K562 (cell line): ENCODE measurements at regions not wholly inside any gene's neighbourhood (a gene's known extent, or its start where the extent isn't known, plus 50 kb on each side); places are given as distances from the start of the nearest gene placed in this dataset.
A peak's percentile ranks its signal among the peaks of the same experiment; 100 is the strongest.
"Not testable (repeated sequence)": the region's sequence is repeated elsewhere in the genome, so short reads cannot be mapped to it uniquely, and the experiment has no call there.

Experiments
- ATAC-seq: fragments of 200-7000 bp; cut with Tn5 transposase; 3 replicates; pipeline ENCODE4 v1.9.1; 2020; ENCODE audit warnings: moderate library complexity
- BruUV-seq: library from RNA; stranded (reverse); fragments of 400-500 nt; replicated peaks from 2 replicates; lab custom pipeline; 2021; lab: Mats Ljungman, UMichigan
- CTCF ChIA-PET: fragments of 300-600 bp; formaldehyde crosslinking; extraction: SDS; loops from one replicate; lab custom pipeline; 2021; ENCODE audit warnings: low intra/inter-chr PET ratio; lab: Yijun Ruan, JAX
- POLR2A ChIA-PET: fragments of 300-600, 350-650 bp; sonication (Branson Sonifier 250); formaldehyde crosslinking; extraction: SDS; loops from one replicate; lab custom pipeline; 2021; ENCODE audit warnings: antibody characterized with exemption, inconsistent platforms; lab: Yijun Ruan, JAX
- DNase-seq, 4 experiments: peaks; one replicate each; pipeline versions ENCODE4 v3.0.0 to v3.0.0-alpha.2; 2011 to 2018; ENCODE audit warnings: low spot score in 3 of 4, mixed read lengths in 3 of 4; ENCODE audit errors: extremely low read depth in 1 of 4
- FAIRE-seq: peaks from 2 replicates; lab custom pipeline; 2011; peaks lifted over from hg19 to GRCh38; lab: Jason Lieb, UNC
- H2AFZ ChIP-seq: 2 replicates; pipeline ENCODE4 v1.6.0; 2011; ENCODE audit warnings: low read depth, low read length, control low read depth, inconsistent platforms
- H3K27ac ChIP-seq: fragments of 200-600 bp; 3 replicates; pipeline ENCODE4 v1.8.0; 2011; ENCODE audit warnings: low read depth, mild to moderate bottlenecking, control low read depth, inconsistent platforms, low read length, moderate library complexity, mixed read lengths; ENCODE audit errors: extremely low read depth
- H3K27me3 ChIP-seq, 2 experiments: fragments of 300-600 bp in 1 of 2; 2 replicates in 1 of 2; 3 replicates in 1 of 2; pipeline versions ENCODE4 v1.6.0 to v1.8.0; 2011; ENCODE audit warnings: inconsistent platforms in 2 of 2, low read length in 2 of 2, mild to moderate bottlenecking in 1 of 2, mixed read lengths in 1 of 2, moderate library complexity in 1 of 2; ENCODE audit not compliant: control insufficient read depth in 2 of 2, insufficient read depth in 2 of 2
- H3K36me3 ChIP-seq: fragments of 300-600 bp; 3 replicates; pipeline ENCODE4 v1.8.0; 2011; ENCODE audit warnings: mild to moderate bottlenecking, low read length, inconsistent platforms; ENCODE audit not compliant: control insufficient read depth, insufficient read depth
- H3K4me1 ChIP-seq, 2 experiments: fragments of 200-600 bp in 1 of 2; replicated peaks in 1 of 2; 2 replicates in 1 of 2; 3 replicates in 1 of 2; pipeline versions ENCODE4 v1.5.1 to v1.8.0; 2011; ENCODE audit warnings: inconsistent platforms in 2 of 2, low read length in 2 of 2, mild to moderate bottlenecking in 1 of 2, mixed read lengths in 1 of 2, moderate library complexity in 1 of 2; ENCODE audit not compliant: control insufficient read depth in 2 of 2, insufficient read depth in 2 of 2
- H3K4me2 ChIP-seq: 2 replicates; pipeline ENCODE4 v1.6.1; 2011; ENCODE audit warnings: low read length, control low read depth, inconsistent platforms, mixed read lengths; ENCODE audit not compliant: insufficient read depth
- H3K4me3 ChIP-seq: fragments of 200-600 bp; sonication (generic), shearing (Covaris generic); 2 replicates; pipeline ENCODE4 v1.5.1; 2016; ENCODE audit warnings: control low read depth, inconsistent platforms
- H3K79me2 ChIP-seq: fragments of 200-600 bp; 3 replicates; pipeline ENCODE4 v1.8.0; 2011; ENCODE audit warnings: low read length, inconsistent platforms; ENCODE audit not compliant: control insufficient read depth, insufficient read depth
- H3K9ac ChIP-seq, 2 experiments: 2 replicates each; pipeline versions ENCODE4 v1.6.0 to v1.6.1; 2011; ENCODE audit warnings: low read depth in 2 of 2, low read length in 2 of 2, control low read depth in 1 of 2, inconsistent platforms in 1 of 2, mild to moderate bottlenecking in 1 of 2, mixed read lengths in 1 of 2; ENCODE audit not compliant: insufficient read depth in 1 of 2
- H3K9me1 ChIP-seq: one replicate; pipeline ENCODE4 v1.6.0; 2011; ENCODE audit warnings: inconsistent platforms, mild to moderate bottlenecking, low read length, moderate library complexity; ENCODE audit not compliant: control insufficient read depth, insufficient read depth
- H3K9me3 ChIP-seq: replicated peaks from 2 replicates; pipeline ENCODE4 v1.5.1; 2011; ENCODE audit warnings: low read depth, low read length, inconsistent platforms; ENCODE audit not compliant: control insufficient read depth, insufficient read depth
- H4K20me1 ChIP-seq: replicated peaks from 2 replicates; pipeline ENCODE4 v1.6.1; 2011; ENCODE audit warnings: low read length, inconsistent platforms, mixed read lengths; ENCODE audit not compliant: control insufficient read depth, insufficient read depth
- CREB1 ChIP-seq, 2 experiments: sonication (generic) in 1 of 2; formaldehyde crosslinking in 1 of 2; IDR thresholded peaks; 2 replicates each; pipeline versions ENCODE4 v1.6.1 to v1.8.0; 2012 to 2022; ENCODE audit warnings: inconsistent platforms in 1 of 2, mild to moderate bottlenecking in 1 of 2, missing genetic modification reagents in 1 of 2, moderate library complexity in 1 of 2
- DEAF1 ChIP-seq: fragments of 450-650 bp; formaldehyde crosslinking; IDR thresholded peaks from 2 replicates; pipeline ENCODE4 v1.4.0; 2020; ENCODE audit warnings: mild to moderate bottlenecking, moderate library complexity
- ELF2 ChIP-seq: fragments of 250-450 bp; sonication (Bioruptor Pico); IDR thresholded peaks from 2 replicates; pipeline ENCODE4 v1.5.0; 2021; ENCODE audit warnings: mild to moderate bottlenecking
- ELF4 ChIP-seq: fragments of 450-650 bp; formaldehyde crosslinking; IDR thresholded peaks from 2 replicates; pipeline ENCODE4 v1.4.0; 2022; ENCODE audit warnings: missing genetic modification characterization
- HNRNPL ChIP-seq: fragments of 200-400 bp; formaldehyde crosslinking; IDR thresholded peaks from 2 replicates; pipeline ENCODE4 v1.6.1; 2017; ENCODE audit warnings: low read depth, mild to moderate bottlenecking, low read length
- MYNN ChIP-seq, 2 experiments: sonication (generic); formaldehyde crosslinking in 1 of 2; IDR thresholded peaks; 2 replicates each; pipeline versions ENCODE4 v1.5.0 to v1.6.1; 2016 to 2020; ENCODE audit warnings: antibody characterized with exemption in 1 of 2, missing genetic modification reagents in 1 of 2
- NFIC ChIP-seq: fragments of 450-650 bp; IDR thresholded peaks from 2 replicates; pipeline ENCODE4 v1.6.1; 2017; ENCODE audit warnings: mild to moderate bottlenecking, inconsistent platforms
- NFIX ChIP-seq: fragments of 250-450 bp; sonication (Bioruptor Pico); IDR thresholded peaks from 2 replicates; pipeline ENCODE4 v1.4.0; 2020; ENCODE audit warnings: low read depth, mild to moderate bottlenecking, moderate library complexity
- RBM14 ChIP-seq: fragments of 200-400 bp; formaldehyde crosslinking; IDR thresholded peaks from 2 replicates; pipeline ENCODE4 v1.6.1; 2018; ENCODE audit warnings: low read depth, mild to moderate bottlenecking, low read length, moderate library complexity, borderline replicate concordance; ENCODE audit not compliant: insufficient read depth
- SREBF1 ChIP-seq: fragments of 150-350 bp; IDR thresholded peaks from 2 replicates; pipeline ENCODE4 v1.6.1; 2014; ENCODE audit warnings: antibody characterized with exemption, low read depth, low read length, borderline replicate concordance
- ZBTB43 ChIP-seq: sonication (generic); formaldehyde crosslinking; IDR thresholded peaks from 2 replicates; pipeline ENCODE4 v1.8.0; 2023; ENCODE audit warnings: mild to moderate bottlenecking, missing genetic modification reagents
- ZNF121 ChIP-seq: sonication (generic); formaldehyde crosslinking; conservative IDR thresholded peaks from 2 replicates; pipeline ENCODE4 v1.8.0; 2022; ENCODE audit warnings: missing genetic modification reagents
- ZNF668 ChIP-seq: fragments of 250-450 bp; sonication (Bioruptor Pico); IDR thresholded peaks from 2 replicates; pipeline ENCODE4 v1.8.0; 2022; ENCODE audit warnings: mild to moderate bottlenecking, inconsistent platforms
- WGBS: fragments of 100-300 bp; shearing (Covaris generic); methylation state at CpG from one replicate; pipeline ENCODE4 v1.1.6; 2016; ENCODE audit warnings: low coverage, mixed read lengths; ENCODE audit not compliant: insufficient coverage; ENCODE audit errors: missing lambda C conversion rate; 5-methylcytosine and 5-hydroxymethylcytosine counted together
- in situ Hi-C: fragments of 300-500 bp; cut with MboI; formaldehyde crosslinking; loops from 4 replicates; pipeline ENCODE4 v1.15.0; 2018; ENCODE audit warnings: inconsistent platforms, mixed read lengths
- intact Hi-C: fragments of 100-400 bp; cut with micrococcal nuclease; formaldehyde crosslinking; loops from 2 replicates; pipeline ENCODE4 v1.14.2; 2022

GRCh38 chr7:101679653-101680173 lies 50.6 kb upstream of the MYL10 start:
- intact Hi-C loops: loop anchor here (5.0 kb wide), 1 partner anchor 77 kb away; no protein-coding TSS in a partner anchor
- H3K36me3 ChIP-seq, ATAC-seq: not testable (repeated sequence)

GRCh38 chr7:101680406-101681145 lies 51.5 kb upstream of the MYL10 start:
- ChIA-PET CTCF (no interaction called here), POLR2A (interaction anchor here (1.0 kb wide), 1 partner anchor 46 kb away, joined by 3 read pairs; no protein-coding TSS in a partner anchor)
- 50% methylated on average over 19 of the region's 22 CpGs for WGBS
- Histone ChIP-seq H3K36me3 (no peaks in the 10 kb centered on the region), H4K20me1 (no peaks in the 10 kb centered on the region), H2AFZ (no peak overlapping the region), H3K4me2 (no peak overlapping the region), H3K79me2 (no peaks in the 10 kb centered on the region), H3K9me3 (no peaks in the 10 kb centered on the region), H3K27ac (no peak overlapping the region), H3K9ac (no peak overlapping the region), H3K4me3 (no peak overlapping the region), H3K4me1 (peaks cover 0 to 14% of the 10 kb centered on the region in 2 experiments; a peak in 2 of 5 replicates), H3K9me1 (no peaks in the 10 kb centered on the region), H3K27me3 (peaks cover 0 to 23% of the 10 kb centered on the region in 2 experiments; a peak in 2 of 5 replicates)
- no peak for FAIRE-seq
- no peak for ATAC-seq
- in situ Hi-C loops: no loop called here
- BruUV-seq: no TSS peak
- no peak for DNase-seq
- intact Hi-C loops: no loop called here
- TF ChIP-seq HNRNPL (no peak), SREBF1 (no peak), ZNF668 (no peak), ELF4 (CRISPR knock-in tag) (no peak), DEAF1 (CRISPR knock-in tag) (no peak), MYNN (IDR thresholded peaks at IDR 0.05) (0 out of 2 replicates have a peak, but pooled peaks have one; percentile 42), MYNN (CRISPR knock-in tag; IDR thresholded peaks at IDR 0.05) (no peak), CREB1 (IDR thresholded peaks at IDR 0.05) (no peak), CREB1 (CRISPR knock-in tag; IDR thresholded peaks at IDR 0.05) (no peak), ZBTB43 (CRISPR knock-in tag) (peak; percentile 77; the same call in 1 of the 2 replicates), ELF2 (no peak), RBM14 (no peak)

More at GRCh38 chr7:101679653-101680173, 50.6 kb upstream of the MYL10 start:
- H3K4me1 ChIP-seq: peaks cover 0 to 14% of the 10 kb centered on the region in 2 experiments; a peak in 2 of 5 replicates
- POLR2A ChIA-PET, BruUV-seq, H3K9ac ChIP-seq, DNase-seq, H3K4me3 ChIP-seq, H3K9me1 ChIP-seq, FAIRE-seq, H3K79me2 ChIP-seq, H2AFZ ChIP-seq, H3K27ac ChIP-seq, in situ Hi-C loops, H3K4me2 ChIP-seq, CTCF ChIA-PET, H3K9me3 ChIP-seq, H4K20me1 ChIP-seq: not testable (repeated sequence)
- 59% methylated on average over 10 of the region's 10 CpGs for WGBS
- peaks cover 0 to 18% of the 10 kb centered on the region in 2 experiments; a peak in 2 of 5 replicates for H3K27me3 ChIP-seq
- peak; percentile 83 for TF ChIP-seq NFIX
- peak; percentile 97 for TF ChIP-seq NFIC
- TF ChIP-seq ZNF121 (CRISPR knock-in tag): peak; percentile 80
